Natural killer cell treated with Interleukin-12 subunit alpha and Interleukin-12 subunit beta and Interleukin-15 and Interleukin-18, amount 100 ng/mL, for 72 hours (primary cell): ENCODE measurements at regions not wholly inside any gene's neighbourhood (a gene's known extent, or its start where the extent isn't known, plus 50 kb on each side); places are given as distances from the start of the nearest gene placed in this dataset.
A peak's percentile ranks its signal among the peaks of the same experiment; 100 is the strongest.
"Not testable (repeated sequence)": the region's sequence is repeated elsewhere in the genome, so short reads cannot be mapped to it uniquely, and the experiment has no call there.

Source experiments
- ATAC-seq, 2 donors: fragments of 150-1000 bp; cut with Tn5 transposase in 1 of 2; sonication (Bioruptor Pico), chemical (Tn5 transposase) in 1 of 2; 2 replicates each; pipeline ENCODE4 v1.10.0; 2021
- DNase-seq: peaks from one replicate; pipeline ENCODE4 v3.0.0; 2022; ENCODE audit warnings: low spot score
- H3K27ac Mint-ChIP-seq, 2 donors: 1 replicate in 1 of 2; 2 replicates in 1 of 2; pipeline ENCODE4 v1.8.0; 2022; ENCODE audit warnings: mixed read lengths in 2 of 2, mild to moderate bottlenecking in 1 of 2, moderate library complexity in 1 of 2
- H3K27me3 Mint-ChIP-seq, 2 donors: 1 replicate in 1 of 2; 2 replicates in 1 of 2; pipeline ENCODE4 v1.8.0; 2022; ENCODE audit warnings: mixed read lengths in 2 of 2
- H3K36me3 Mint-ChIP-seq: one replicate; pipeline ENCODE4 v1.8.0; 2022; ENCODE audit warnings: mixed read lengths
- H3K4me1 Mint-ChIP-seq, 2 donors: 1 replicate in 1 of 2; 2 replicates in 1 of 2; pipeline ENCODE4 v1.8.0; 2022; ENCODE audit warnings: low read depth in 2 of 2, mixed read lengths in 2 of 2, mild to moderate bottlenecking in 1 of 2
- H3K4me3 Mint-ChIP-seq: one replicate; pipeline ENCODE4 v1.8.0; 2022; ENCODE audit warnings: mixed read lengths
- H3K9me3 Mint-ChIP-seq: 2 replicates; pipeline ENCODE4 v1.8.0; 2022; ENCODE audit warnings: mixed read lengths

DNA sequence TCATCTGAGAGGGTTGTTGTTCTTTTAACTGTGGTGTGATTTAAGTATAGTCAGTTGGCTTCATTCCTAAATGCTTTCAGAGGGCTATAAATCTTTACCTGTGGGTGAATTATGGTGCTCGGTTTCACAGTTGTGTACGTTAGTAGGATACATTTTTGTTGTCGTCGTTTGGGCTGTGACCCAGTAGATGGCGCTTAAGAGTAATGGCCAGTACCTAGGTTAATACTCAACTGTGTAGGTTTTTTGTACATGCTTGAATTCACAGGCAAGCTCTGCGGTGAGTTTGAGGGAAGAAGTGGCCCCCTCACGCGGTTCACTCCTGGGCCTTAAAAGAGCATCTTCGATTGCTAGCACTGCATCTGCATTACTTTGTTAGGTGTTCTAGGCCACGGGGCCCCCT is 571.7 kb upstream of the TGIF2LX start:
- not testable (repeated sequence) for H3K36me3 Mint-ChIP-seq, H3K4me1 Mint-ChIP-seq, H3K4me3 Mint-ChIP-seq, ATAC-seq, DNase-seq, H3K27me3 Mint-ChIP-seq, H3K9me3 Mint-ChIP-seq, H3K27ac Mint-ChIP-seq

- not testable (repeated sequence) for H3K9me3 Mint-ChIP-seq, H3K27me3 Mint-ChIP-seq, H3K4me1 Mint-ChIP-seq, H3K4me3 Mint-ChIP-seq, DNase-seq, H3K36me3 Mint-ChIP-seq, ATAC-seq, H3K27ac Mint-ChIP-seq
These were observed 551.8 kb upstream of the TGIF2LX start for GRCh38 chrX:89369904-89370303.

DNA sequence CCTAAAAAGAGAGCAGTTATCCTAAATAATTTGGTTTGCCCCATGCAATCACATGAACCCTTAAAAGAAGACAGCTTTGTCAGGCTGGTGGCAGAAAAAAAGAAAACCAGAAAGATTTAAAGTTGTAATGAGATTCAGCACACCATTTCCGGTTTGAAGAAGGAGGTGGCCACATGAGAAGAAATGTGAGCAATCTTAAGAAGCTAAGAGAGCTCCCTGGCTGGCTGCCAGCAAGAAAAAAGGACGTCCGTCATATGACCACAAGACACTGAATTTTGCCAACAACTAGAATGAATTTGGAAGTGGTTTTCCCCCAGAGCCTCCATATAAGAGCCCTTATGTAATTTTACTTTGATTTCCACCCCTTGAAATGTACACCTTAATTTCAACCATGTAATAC is 528.7 kb upstream of the TGIF2LX start:
- not testable (repeated sequence) for H3K27ac Mint-ChIP-seq, H3K27me3 Mint-ChIP-seq, H3K4me1 Mint-ChIP-seq, ATAC-seq, H3K36me3 Mint-ChIP-seq, H3K9me3 Mint-ChIP-seq, H3K4me3 Mint-ChIP-seq, DNase-seq

DNA sequence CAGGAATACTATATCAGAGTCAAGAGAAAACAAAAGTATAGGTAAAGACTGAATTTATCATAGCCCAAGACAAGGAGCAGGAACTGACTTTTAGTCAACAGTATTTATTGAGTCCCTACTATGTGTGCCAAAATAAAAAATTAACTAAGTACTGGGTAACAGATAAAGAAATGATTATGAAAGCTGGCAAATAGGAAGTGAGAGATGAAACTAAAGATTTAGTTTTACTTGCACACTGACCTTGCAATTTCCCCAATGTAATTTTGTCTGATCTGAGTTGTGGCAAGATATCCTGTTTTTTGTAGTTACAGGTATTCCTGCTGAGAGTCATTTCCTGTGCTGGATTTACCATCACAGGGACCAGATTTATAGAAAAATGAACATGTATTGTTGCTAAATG is 518.9 kb upstream of the TGIF2LX start:
- H3K27me3 Mint-ChIP-seq, DNase-seq, H3K4me3 Mint-ChIP-seq, H3K4me1 Mint-ChIP-seq, H3K27ac Mint-ChIP-seq, H3K9me3 Mint-ChIP-seq, H3K36me3 Mint-ChIP-seq, ATAC-seq: not testable (repeated sequence)

DNA sequence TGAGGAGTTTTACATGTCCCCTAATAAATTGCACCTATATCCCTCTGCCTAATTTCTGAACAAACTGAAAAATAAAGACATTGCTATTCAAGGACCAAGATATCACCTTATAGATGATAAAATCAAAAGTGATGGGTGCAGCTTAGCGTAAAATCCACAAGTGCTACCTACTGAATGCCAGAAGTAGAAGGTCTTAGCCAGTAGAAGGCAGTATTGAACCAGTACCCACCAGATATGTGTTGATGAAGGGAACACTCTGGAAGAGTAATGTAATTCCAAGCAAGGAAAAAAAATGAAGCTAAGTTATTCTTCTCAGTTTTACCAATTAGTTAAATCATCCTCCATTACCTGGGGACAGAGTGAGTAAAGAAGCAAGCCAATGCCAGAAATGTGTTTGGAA is 516.6 kb upstream of the TGIF2LX start:
- not testable (repeated sequence) for ATAC-seq, H3K36me3 Mint-ChIP-seq, H3K4me1 Mint-ChIP-seq, H3K9me3 Mint-ChIP-seq, DNase-seq, H3K27ac Mint-ChIP-seq, H3K27me3 Mint-ChIP-seq, H3K4me3 Mint-ChIP-seq

- not testable (repeated sequence) for H3K27ac Mint-ChIP-seq, H3K4me3 Mint-ChIP-seq, H3K27me3 Mint-ChIP-seq, H3K4me1 Mint-ChIP-seq, ATAC-seq, H3K9me3 Mint-ChIP-seq, H3K36me3 Mint-ChIP-seq
- DNase-seq, result peak; percentile 58
These were observed 504.8 kb upstream of the TGIF2LX start for GRCh38 chrX:89416930-89417329.

DNA sequence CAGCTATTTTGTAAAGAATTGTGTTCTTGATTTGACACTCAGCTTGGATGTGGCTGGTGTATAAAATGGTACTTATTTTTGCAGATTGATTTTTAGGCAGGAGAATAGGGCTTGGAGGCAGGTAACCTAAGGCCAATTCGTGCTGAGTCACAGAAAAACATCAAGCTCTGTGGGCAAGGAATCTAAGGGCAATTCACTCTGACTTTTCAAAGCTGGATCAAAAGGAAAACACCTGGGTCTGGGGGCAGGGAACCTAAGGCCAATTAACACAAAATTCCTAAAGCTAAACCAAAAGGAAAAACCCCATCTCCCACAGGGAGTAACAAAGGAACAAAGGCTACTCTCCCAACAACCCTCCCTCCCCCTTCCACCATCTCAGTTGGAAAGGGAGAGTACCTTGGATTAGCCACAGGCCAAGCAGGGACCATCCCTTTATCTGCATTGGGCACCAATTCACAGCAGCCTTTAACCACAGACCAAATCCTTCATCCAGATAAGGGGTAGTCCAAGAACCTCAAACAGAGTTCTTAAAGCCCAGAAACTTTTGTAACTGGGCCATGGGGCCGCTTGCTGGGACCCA is 489.0 kb upstream of the TGIF2LX start:
- not testable (repeated sequence) for H3K4me3 Mint-ChIP-seq, H3K27ac Mint-ChIP-seq, H3K4me1 Mint-ChIP-seq, ATAC-seq, DNase-seq, H3K36me3 Mint-ChIP-seq, H3K9me3 Mint-ChIP-seq, H3K27me3 Mint-ChIP-seq
